ENCODE measurements at regions not wholly inside any gene's neighbourhood (a gene's known extent, or its start where the extent isn't known, plus 50 kb on each side); places are given as distances from the start of the nearest gene placed in this dataset.
"Not testable (repeated sequence)": the region's sequence is repeated elsewhere in the genome, so short reads cannot be mapped to it uniquely, and the experiment has no call there.

DNA sequence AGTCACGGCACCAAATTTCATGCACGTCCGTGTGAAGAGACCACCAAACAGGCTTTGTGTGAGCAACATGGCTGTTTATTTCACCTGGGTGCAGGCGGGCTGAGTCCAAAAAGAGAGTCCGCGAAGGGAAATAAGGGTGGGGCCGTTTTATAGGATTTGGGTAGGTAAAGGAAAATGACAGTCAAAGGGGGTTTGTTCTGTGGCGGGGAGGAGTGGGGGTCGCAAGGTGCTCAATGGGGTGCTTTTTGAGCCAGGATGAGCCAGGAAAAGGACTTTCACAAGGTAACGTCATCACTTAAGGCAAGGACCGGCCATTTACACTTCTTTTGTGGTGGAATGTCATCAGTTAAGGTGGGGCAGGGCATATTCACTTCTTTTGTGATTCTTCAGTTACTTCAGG is 702.7 kb upstream of the NEGR1 start:
- TF ChIP-seq, protein P1, sequence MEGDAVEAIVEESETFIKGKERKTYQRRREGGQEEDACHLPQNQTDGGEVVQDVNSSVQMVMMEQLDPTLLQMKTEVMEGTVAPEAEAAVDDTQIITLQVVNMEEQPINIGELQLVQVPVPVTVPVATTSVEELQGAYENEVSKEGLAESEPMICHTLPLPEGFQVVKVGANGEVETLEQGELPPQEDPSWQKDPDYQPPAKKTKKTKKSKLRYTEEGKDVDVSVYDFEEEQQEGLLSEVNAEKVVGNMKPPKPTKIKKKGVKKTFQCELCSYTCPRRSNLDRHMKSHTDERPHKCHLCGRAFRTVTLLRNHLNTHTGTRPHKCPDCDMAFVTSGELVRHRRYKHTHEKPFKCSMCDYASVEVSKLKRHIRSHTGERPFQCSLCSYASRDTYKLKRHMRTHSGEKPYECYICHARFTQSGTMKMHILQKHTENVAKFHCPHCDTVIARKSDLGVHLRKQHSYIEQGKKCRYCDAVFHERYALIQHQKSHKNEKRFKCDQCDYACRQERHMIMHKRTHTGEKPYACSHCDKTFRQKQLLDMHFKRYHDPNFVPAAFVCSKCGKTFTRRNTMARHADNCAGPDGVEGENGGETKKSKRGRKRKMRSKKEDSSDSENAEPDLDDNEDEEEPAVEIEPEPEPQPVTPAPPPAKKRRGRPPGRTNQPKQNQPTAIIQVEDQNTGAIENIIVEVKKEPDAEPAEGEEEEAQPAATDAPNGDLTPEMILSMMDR (IDR thresholded peaks at IDR 0.05; ENCODE audit: low read length) = not testable (repeated sequence)
- TF ChIP-seq EZH2phosphoT487 (IDR thresholded peaks at IDR 0.05; ENCODE audit: low read length); EZH2 (optimal IDR thresholded peaks at IDR 0.05; ENCODE audit: low read depth, low read length): not testable (repeated sequence)
